OCI-LY1 (cell line): ENCODE measurements at regions not wholly inside any gene's neighbourhood (a gene's known extent, or its start where the extent isn't known, plus 50 kb on each side); places are given as distances from the start of the nearest gene placed in this dataset.
A peak's percentile ranks its signal among the peaks of the same experiment; 100 is the strongest.

Experiments used
- H2AFZ ChIP-seq: fragments of 200-600 bp; sonication (generic), shearing (Covaris generic); 2 replicates; pipeline ENCODE4 v1.6.0; 2014; ENCODE audit warnings: antibody characterized with exemption, mild to moderate bottlenecking, low read length
- H3F3A ChIP-seq: fragments of 200-600 bp; sonication (generic), shearing (Covaris generic); 2 replicates; pipeline ENCODE4 v1.6.0; 2014; ENCODE audit warnings: mild to moderate bottlenecking, antibody characterized with exemption, low read length, moderate library complexity; ENCODE audit not compliant: insufficient read depth
- H3K27ac ChIP-seq: fragments of 200-600 bp; sonication (generic); 2 replicates; pipeline ENCODE4 v1.5.1; 2014; ENCODE audit warnings: low read length, mixed run types, mild to moderate bottlenecking, low read depth; ENCODE audit not compliant: poor library complexity, severe bottlenecking
- H3K27me3 ChIP-seq: fragments of 200-600 bp; sonication (generic); 2 replicates; pipeline ENCODE4 v1.6.0; 2014; ENCODE audit warnings: antibody characterized with exemption, mild to moderate bottlenecking, low read length, moderate library complexity; ENCODE audit not compliant: insufficient read depth
- H3K36me3 ChIP-seq: fragments of 200-600 bp; sonication (generic); 2 replicates; pipeline ENCODE4 v1.6.1; 2014; ENCODE audit warnings: mild to moderate bottlenecking, antibody characterized with exemption, low read length, moderate library complexity, mixed read lengths; ENCODE audit not compliant: insufficient read depth
- H3K4me1 ChIP-seq: fragments of 200-600 bp; sonication (generic); 2 replicates; pipeline ENCODE4 v1.5.1; 2014; ENCODE audit warnings: mild to moderate bottlenecking, low read length, moderate library complexity; ENCODE audit not compliant: insufficient read depth, severe bottlenecking
- H3K4me2 ChIP-seq: fragments of 200-600 bp; sonication (generic), shearing (Covaris generic); 2 replicates; pipeline ENCODE4 v1.6.1; 2014; ENCODE audit warnings: low read length
- H3K4me3 ChIP-seq: fragments of 200-600 bp; sonication (generic); 2 replicates; pipeline ENCODE4 v1.5.1; 2014; ENCODE audit warnings: low read length, low read depth, mild to moderate bottlenecking, mixed read lengths; ENCODE audit not compliant: poor library complexity, severe bottlenecking
- H3K79me2 ChIP-seq: fragments of 200-600 bp; shearing (Covaris generic); 2 replicates; pipeline ENCODE4 v1.6.1; 2016; ENCODE audit warnings: mixed run types, low read length, mixed read lengths; ENCODE audit not compliant: insufficient read depth
- H3K9ac ChIP-seq: fragments of 200-600 bp; sonication (generic), shearing (Covaris generic); 2 replicates; pipeline ENCODE4 v1.6.1; 2014; ENCODE audit warnings: mild to moderate bottlenecking, low read length, mixed read lengths
- H3K9me2 ChIP-seq: fragments of 200-600 bp; sonication (generic), shearing (Covaris generic); 2 replicates; pipeline ENCODE4 v1.6.1; 2014; ENCODE audit warnings: low read depth, mild to moderate bottlenecking, low read length, mixed read lengths
- H3K9me3 ChIP-seq: fragments of 200-600 bp; shearing (Covaris generic); 2 replicates; pipeline ENCODE4 v1.6.1; 2014; ENCODE audit warnings: low read length, mixed read lengths
- H4K20me1 ChIP-seq: fragments of 200-600 bp; sonication (generic), shearing (Covaris generic); 2 replicates; pipeline ENCODE4 v1.6.0; 2016; ENCODE audit warnings: mild to moderate bottlenecking, low read length; ENCODE audit not compliant: insufficient read depth
- CTCF ChIP-seq: fragments of 200-600 bp; sonication (generic), shearing (Covaris generic); IDR thresholded peaks from 2 replicates; pipeline ENCODE4 v1.5.1; 2017; ENCODE audit warnings: mild to moderate bottlenecking, antibody characterized with exemption, low read length, moderate library complexity, mixed read lengths
- EZH2 ChIP-seq: fragments of 200-600 bp; sonication (generic), shearing (Covaris generic); IDR thresholded peaks from 2 replicates; pipeline ENCODE4 v1.8.0; 2017; ENCODE audit warnings: borderline replicate concordance, mixed run types, mild to moderate bottlenecking, antibody characterized with exemption, low read length, moderate library complexity, mixed read lengths

- Histone ChIP-seq H3K79me2 (no peaks in the 10 kb centered on the region), H4K20me1 (no peaks in the 10 kb centered on the region), H2AFZ (no peak overlapping the region), H3K27me3 (no peaks in the 10 kb centered on the region), H3K36me3 (no peaks in the 10 kb centered on the region), H3K9me3 (no peaks in the 10 kb centered on the region), H3K9me2 (no peaks in the 10 kb centered on the region), H3K4me3 (no peak overlapping the region), H3K27ac (no peak overlapping the region), H3K4me2 (no peak overlapping the region), H3K4me1 (peaks cover 12% of the 10 kb centered on the region), H3F3A (no peaks in the 10 kb centered on the region), H3K9ac (no peak overlapping the region)
- TF ChIP-seq EZH2 (no peak), CTCF (no peak)
Measured at GRCh38 chr3:152209776-152210175, 59.0 kb upstream of the MBNL1 start.

GRCh38 chr3:152210697-152211096 is 58.0 kb upstream of the MBNL1 start:
- Histone ChIP-seq H4K20me1 (no peaks in the 10 kb centered on the region), H3K27me3 (no peaks in the 10 kb centered on the region), H3K4me1 (peaks cover 3% of the 10 kb centered on the region), H3K9me3 (no peaks in the 10 kb centered on the region), H3F3A (no peaks in the 10 kb centered on the region), H3K4me2 (no peak overlapping the region), H3K36me3 (no peaks in the 10 kb centered on the region), H2AFZ (no peak overlapping the region), H3K9ac (no peak overlapping the region), H3K9me2 (no peaks in the 10 kb centered on the region), H3K79me2 (no peaks in the 10 kb centered on the region), H3K27ac (no peak overlapping the region), H3K4me3 (no peak overlapping the region)
- no peak for TF ChIP-seq CTCF
- no peak for TF ChIP-seq EZH2

GRCh38 chr3:152211655-152212054 is 57.1 kb upstream of the MBNL1 start:
- Histone ChIP-seq H3K79me2 (no peaks in the 10 kb centered on the region), H3K9ac (no peak overlapping the region), H3K27ac (no peak overlapping the region), H2AFZ (no peak overlapping the region), H4K20me1 (no peaks in the 10 kb centered on the region), H3K4me3 (no peak overlapping the region), H3K27me3 (no peaks in the 10 kb centered on the region), H3K4me1 (no peaks in the 10 kb centered on the region), H3K36me3 (no peaks in the 10 kb centered on the region), H3F3A (no peaks in the 10 kb centered on the region), H3K9me3 (no peaks in the 10 kb centered on the region), H3K4me2 (no peak overlapping the region), H3K9me2 (no peaks in the 10 kb centered on the region)
- TF ChIP-seq EZH2 = no peak

GRCh38 chr3:152213203-152213602 is 55.5 kb upstream of the MBNL1 start:
- no peaks in the 10 kb centered on the region for H3K79me2 ChIP-seq
- H3K9me3 ChIP-seq = no peaks in the 10 kb centered on the region
- H3K27me3 ChIP-seq = no peaks in the 10 kb centered on the region
- no peaks in the 10 kb centered on the region for H3K9me2 ChIP-seq
- H3K4me1 ChIP-seq = no peaks in the 10 kb centered on the region
- H3K4me2 ChIP-seq = no peak overlapping the region
- no peak overlapping the region for H3K27ac ChIP-seq
- H3K4me3 ChIP-seq = no peak overlapping the region
- H3K36me3 ChIP-seq = no peaks in the 10 kb centered on the region
- H4K20me1 ChIP-seq = no peaks in the 10 kb centered on the region
- H3F3A ChIP-seq = no peaks in the 10 kb centered on the region
- peak overlapping the region; percentile 25; the same call in 1 of the 2 replicates for H2AFZ ChIP-seq
- no peak overlapping the region for H3K9ac ChIP-seq
- no peak for TF ChIP-seq CTCF
- TF ChIP-seq EZH2 = no peak
